SK-N-SH treated with all-trans-retinoic acid at 6 μM for 48 hours (cell line): ENCODE measurements at regions not wholly inside any gene's neighbourhood (a gene's known extent, or its start where the extent isn't known, plus 50 kb on each side); places are given as distances from the start of the nearest gene placed in this dataset.
"Not testable (repeated sequence)": the region's sequence is repeated elsewhere in the genome, so short reads cannot be mapped to it uniquely, and the experiment has no call there.

Experiments
- BACH2 ChIP-seq: fragments of 250-450 bp; sonication (Bioruptor Pico); IDR thresholded peaks from 2 replicates; pipeline ENCODE4 v1.9.0; 2021; ENCODE audit warnings: mild to moderate bottlenecking, borderline replicate concordance
- RARB ChIP-seq: fragments of 250-450 bp; sonication (Bioruptor Pico); IDR thresholded peaks from 2 replicates; pipeline ENCODE4 v1.8.0; 2021; ENCODE audit warnings: mild to moderate bottlenecking, moderate library complexity
- ZFP3 ChIP-seq: fragments of 250-450 bp; sonication (Bioruptor Pico); IDR thresholded peaks from 2 replicates; pipeline ENCODE4 v1.5.0; 2020; ENCODE audit warnings: mild to moderate bottlenecking, moderate library complexity
- ZFP30 ChIP-seq: fragments of 450-650 bp; formaldehyde crosslinking; IDR thresholded peaks from 2 replicates; pipeline ENCODE4 v1.5.0; 2022; ENCODE audit warnings: mild to moderate bottlenecking, moderate library complexity
- ZNF8 ChIP-seq: fragments of 450-650 bp; formaldehyde crosslinking; IDR thresholded peaks from 2 replicates; pipeline ENCODE4 v1.5.0; 2020; ENCODE audit warnings: mild to moderate bottlenecking, moderate library complexity
- TF ChIP-seq, protein P1 (sequence below): fragments of 250-450 bp; sonication (Bioruptor Pico); IDR thresholded peaks from 2 replicates; pipeline ENCODE4 v1.5.1; 2020; ENCODE audit warnings: low read depth, mild to moderate bottlenecking, moderate library complexity
- TF ChIP-seq, protein P2 (sequence below): fragments of 250-450 bp; sonication (Bioruptor Pico); IDR thresholded peaks from 2 replicates; pipeline ENCODE4 v1.8.0; 2020; ENCODE audit warnings: mild to moderate bottlenecking, moderate library complexity, borderline replicate concordance

DNA sequence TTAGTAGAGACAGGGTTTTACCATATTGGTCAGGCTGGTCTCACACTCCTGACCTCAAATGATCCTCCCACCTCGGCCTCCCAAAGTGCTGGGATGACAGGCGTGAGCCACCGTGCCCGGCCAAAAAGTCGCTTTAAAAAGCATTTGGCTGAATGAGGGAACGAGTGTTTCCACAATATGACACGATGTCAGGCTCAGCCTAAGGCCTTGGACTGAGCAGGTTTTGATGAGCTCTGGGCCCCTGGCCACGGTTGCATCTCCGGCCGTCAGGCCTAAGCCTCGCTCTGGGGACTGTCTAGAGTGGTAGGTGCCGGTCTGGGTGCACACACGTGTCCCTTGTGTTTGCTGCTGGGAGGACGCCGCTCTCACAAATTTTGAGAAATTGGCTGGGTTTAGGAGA lies 120.3 kb downstream of the NPIPB11 start:
- not testable (repeated sequence) for TF ChIP-seq ZFP30 (CRISPR knock-in tag); BACH2; RARB; ZFP3; ZNF8 (CRISPR knock-in tag)
- TF ChIP-seq, protein P1, sequence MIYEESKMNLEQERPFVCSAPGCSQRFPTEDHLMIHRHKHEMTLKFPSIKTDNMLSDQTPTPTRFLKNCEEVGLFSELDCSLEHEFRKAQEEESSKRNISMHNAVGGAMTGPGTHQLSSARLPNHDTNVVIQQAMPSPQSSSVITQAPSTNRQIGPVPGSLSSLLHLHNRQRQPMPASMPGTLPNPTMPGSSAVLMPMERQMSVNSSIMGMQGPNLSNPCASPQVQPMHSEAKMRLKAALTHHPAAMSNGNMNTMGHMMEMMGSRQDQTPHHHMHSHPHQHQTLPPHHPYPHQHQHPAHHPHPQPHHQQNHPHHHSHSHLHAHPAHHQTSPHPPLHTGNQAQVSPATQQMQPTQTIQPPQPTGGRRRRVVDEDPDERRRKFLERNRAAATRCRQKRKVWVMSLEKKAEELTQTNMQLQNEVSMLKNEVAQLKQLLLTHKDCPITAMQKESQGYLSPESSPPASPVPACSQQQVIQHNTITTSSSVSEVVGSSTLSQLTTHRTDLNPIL, result not testable (repeated sequence)
- TF ChIP-seq, protein P2, sequence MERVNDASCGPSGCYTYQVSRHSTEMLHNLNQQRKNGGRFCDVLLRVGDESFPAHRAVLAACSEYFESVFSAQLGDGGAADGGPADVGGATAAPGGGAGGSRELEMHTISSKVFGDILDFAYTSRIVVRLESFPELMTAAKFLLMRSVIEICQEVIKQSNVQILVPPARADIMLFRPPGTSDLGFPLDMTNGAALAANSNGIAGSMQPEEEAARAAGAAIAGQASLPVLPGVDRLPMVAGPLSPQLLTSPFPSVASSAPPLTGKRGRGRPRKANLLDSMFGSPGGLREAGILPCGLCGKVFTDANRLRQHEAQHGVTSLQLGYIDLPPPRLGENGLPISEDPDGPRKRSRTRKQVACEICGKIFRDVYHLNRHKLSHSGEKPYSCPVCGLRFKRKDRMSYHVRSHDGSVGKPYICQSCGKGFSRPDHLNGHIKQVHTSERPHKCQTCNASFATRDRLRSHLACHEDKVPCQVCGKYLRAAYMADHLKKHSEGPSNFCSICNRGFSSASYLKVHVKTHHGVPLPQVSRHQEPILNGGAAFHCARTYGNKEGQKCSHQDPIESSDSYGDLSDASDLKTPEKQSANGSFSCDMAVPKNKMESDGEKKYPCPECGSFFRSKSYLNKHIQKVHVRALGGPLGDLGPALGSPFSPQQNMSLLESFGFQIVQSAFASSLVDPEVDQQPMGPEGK, result not testable (repeated sequence)
